ENCODE measurements at regions not wholly inside any gene's neighbourhood (a gene's known extent, or its start where the extent isn't known, plus 50 kb on each side); places are given as distances from the start of the nearest gene placed in this dataset.

DNA sequence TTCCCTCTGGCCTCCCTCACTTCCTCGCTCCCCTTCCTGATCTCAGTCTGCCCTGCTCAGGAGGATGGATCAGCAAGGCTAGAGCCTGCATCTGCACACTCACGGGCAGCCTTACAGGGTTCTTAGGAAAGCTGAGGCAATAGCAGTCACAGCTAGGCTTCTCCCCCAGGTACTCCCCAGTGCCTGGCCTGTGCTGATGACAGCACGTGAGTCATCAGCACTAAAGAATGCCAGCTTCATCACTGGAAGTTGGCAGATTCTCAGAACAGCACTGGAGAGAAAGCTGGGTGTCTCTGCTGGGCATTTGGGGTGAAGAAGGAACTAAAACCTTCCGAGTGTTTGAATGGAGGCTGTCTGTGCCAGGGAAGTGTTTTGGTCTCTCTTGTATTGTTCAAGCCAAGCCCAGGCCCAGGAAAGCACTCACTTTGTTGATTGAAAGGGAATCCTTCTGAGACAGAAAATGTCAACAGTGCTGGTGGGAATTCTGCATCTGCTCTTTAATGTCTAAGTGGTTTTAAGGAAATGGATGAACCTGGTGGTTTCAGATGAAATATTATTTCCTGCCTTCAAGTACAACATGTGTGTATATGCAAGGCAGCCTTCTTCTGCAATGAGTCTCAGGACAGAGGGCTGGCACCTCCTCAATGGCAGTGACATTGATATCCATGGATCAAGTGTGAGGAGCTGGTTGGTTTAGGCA is 73.0 kb upstream of the SCOC start:
- ATAC-seq, result peak in 1 of 2 donors; percentile 65
- DNase-seq, result no peak
- H3K4me3 ChIP-seq (ENCODE audit: low read length), result no peak overlapping the region
- 52% methylated on average over 4 of the region's 4 CpGs for WGBS
- no peaks in the 10 kb centered on the region for H3K9me3 ChIP-seq (ENCODE audit: control insufficient read depth, low read length)
- no peaks in the 10 kb centered on the region for H3K27me3 ChIP-seq (ENCODE audit: control insufficient read depth, insufficient read depth)
- no peak overlapping the region for H3K27ac ChIP-seq (ENCODE audit: low read length)
- intact Hi-C loops (cut with DNase I), result no loop called here
- no peaks in the 10 kb centered on the region for H3K4me1 ChIP-seq (ENCODE audit: control insufficient read depth, insufficient read depth, low read length)

DNA sequence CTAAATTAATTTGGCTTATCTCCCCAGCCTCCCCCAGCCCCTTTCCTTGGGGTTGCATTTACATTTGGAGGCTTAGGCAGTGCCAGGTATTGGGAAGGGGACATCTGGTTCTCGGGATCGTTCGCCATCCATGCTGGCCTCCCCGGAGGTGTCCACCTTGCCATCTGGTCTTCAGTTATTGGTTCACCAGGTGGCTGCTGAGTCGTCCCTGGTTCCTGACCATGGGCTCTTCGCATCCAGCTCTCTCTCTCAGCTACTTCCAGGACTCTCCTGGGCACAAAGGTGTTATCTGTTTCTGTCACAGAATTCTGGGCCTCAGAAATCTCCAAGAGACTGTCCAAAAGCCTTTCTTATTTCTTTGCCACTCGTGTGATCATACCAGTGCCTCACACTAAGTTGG is 75.4 kb upstream of the SCOC start:
- 94% methylated on average over 7 of the region's 7 CpGs for WGBS
- no peak for DNase-seq
- Histone ChIP-seq H3K4me1 (ENCODE audit: control insufficient read depth, insufficient read depth, low read length) (no peaks in the 10 kb centered on the region), H3K27me3 (ENCODE audit: control insufficient read depth, insufficient read depth) (no peaks in the 10 kb centered on the region), H3K9me3 (ENCODE audit: control insufficient read depth, low read length) (no peaks in the 10 kb centered on the region), H3K4me3 (ENCODE audit: low read length) (no peak overlapping the region), H3K27ac (ENCODE audit: low read length) (no peak overlapping the region)
- ATAC-seq, result no peak
- intact Hi-C loops (cut with DNase I), result no loop called here

DNA sequence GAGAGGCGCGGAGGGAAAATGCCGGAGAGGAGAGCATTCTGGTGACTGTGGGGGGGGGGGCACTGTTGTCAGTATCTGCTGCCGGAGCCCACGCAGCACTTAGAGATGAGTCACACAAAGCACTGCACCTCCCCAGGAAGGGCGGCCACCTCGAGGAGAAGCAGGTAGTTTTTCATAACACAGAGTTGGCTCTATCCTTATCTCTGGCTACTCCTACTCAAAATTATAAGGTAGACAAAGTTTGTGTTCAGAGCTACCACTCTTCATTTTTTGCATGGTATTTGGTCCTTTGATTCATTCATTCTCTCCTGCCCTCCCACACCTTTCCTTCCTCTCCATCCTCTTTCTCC is 76.2 kb upstream of the SCOC start:
- Histone ChIP-seq H3K4me1 (ENCODE audit: control insufficient read depth, insufficient read depth, low read length) (no peaks in the 10 kb centered on the region), H3K4me3 (ENCODE audit: low read length) (no peak overlapping the region), H3K27ac (ENCODE audit: low read length) (no peak overlapping the region), H3K27me3 (ENCODE audit: control insufficient read depth, insufficient read depth) (no peaks in the 10 kb centered on the region), H3K9me3 (ENCODE audit: control insufficient read depth, low read length) (no peaks in the 10 kb centered on the region)
- no peak for DNase-seq
- intact Hi-C loops (cut with DNase I), result no loop called here
- ATAC-seq, result no peak
- WGBS, result 52% methylated on average over 7 of the region's 7 CpGs

DNA sequence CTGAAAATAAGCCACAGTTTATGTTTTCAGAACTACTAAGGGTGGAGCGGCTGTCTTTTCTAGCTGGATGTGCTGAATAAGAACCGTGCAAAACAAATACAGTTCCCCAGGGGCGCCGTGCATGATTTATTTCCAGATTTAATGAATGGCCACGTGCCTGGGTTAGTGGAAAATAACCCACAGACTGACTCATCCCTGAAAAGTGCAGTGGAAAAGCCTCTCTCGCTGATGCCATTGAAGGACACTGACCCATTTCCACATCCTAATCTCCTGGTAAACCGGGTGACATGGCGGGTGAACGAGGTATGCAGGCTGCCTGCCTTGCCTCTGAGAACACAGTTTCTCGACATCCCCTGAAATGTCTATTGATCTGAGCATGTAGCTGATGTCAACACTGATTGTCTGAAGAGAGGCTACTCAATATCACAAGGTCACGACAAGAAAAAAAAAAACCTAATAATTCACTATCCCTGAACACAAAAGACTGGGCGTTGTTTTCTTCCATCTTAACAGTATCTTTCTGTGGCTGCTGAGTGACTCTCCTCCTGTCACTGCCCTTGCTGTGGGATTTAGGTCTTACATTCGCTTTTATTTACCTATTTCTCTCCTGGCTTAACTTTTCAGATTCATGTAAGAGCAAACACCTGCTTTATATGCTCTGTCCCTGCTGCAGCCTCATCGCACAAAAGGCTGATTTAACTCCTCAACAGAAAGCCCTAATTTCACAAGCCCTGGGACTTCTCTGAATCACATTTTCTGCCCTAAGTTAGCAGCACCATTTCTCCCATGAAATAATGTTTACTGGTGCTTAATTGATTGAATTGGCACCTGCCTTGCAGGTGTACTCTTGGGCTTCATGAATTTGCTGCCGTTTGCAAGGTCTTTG is 76.9 kb upstream of the SCOC start:
- ATAC-seq (peak in 1 of 2 donors; percentile 50), DNase-seq (peak in 2 of 3 donors; percentile 60 to 62)
- 45% methylated on average over 15 of the region's 15 CpGs for WGBS
- intact Hi-C loops (cut with DNase I), result no loop called here
- Histone ChIP-seq H3K4me3 (ENCODE audit: low read length) (no peak overlapping the region), H3K9me3 (ENCODE audit: control insufficient read depth, low read length) (no peaks in the 10 kb centered on the region), H3K27me3 (ENCODE audit: control insufficient read depth, insufficient read depth) (no peaks in the 10 kb centered on the region), H3K4me1 (ENCODE audit: control insufficient read depth, insufficient read depth, low read length) (no peaks in the 10 kb centered on the region), H3K27ac (ENCODE audit: low read length) (no peak overlapping the region)

DNA sequence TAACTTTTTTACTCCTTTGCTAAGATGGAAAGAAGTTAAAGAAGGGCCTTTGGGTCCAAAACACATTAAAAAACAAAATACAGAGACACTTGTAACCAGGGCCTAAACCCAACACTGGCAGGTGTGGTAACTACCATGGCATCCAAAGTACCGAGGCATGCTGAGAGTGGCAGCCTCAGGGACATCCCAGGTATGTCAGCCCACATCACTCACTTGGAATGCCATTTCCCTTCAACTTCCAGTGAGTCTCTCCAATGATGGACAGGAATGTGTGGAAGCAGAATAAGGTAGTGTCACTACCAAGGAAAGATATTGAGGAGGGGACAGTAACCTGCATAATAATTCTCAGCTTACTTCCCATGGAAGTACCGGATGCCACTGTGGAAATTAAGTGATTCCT is 79.5 kb upstream of the SCOC start:
- Histone ChIP-seq H3K27ac (ENCODE audit: low read length) (no peak overlapping the region), H3K4me3 (ENCODE audit: low read length) (no peak overlapping the region), H3K9me3 (ENCODE audit: control insufficient read depth, low read length) (no peaks in the 10 kb centered on the region), H3K27me3 (ENCODE audit: control insufficient read depth, insufficient read depth) (no peaks in the 10 kb centered on the region), H3K4me1 (ENCODE audit: control insufficient read depth, insufficient read depth, low read length) (no peaks in the 10 kb centered on the region)
- WGBS, result 94% methylated on average over 2 of the region's 2 CpGs
- intact Hi-C loops (cut with DNase I), result no loop called here
- ATAC-seq, result no peak
- DNase-seq, result no peak

DNA sequence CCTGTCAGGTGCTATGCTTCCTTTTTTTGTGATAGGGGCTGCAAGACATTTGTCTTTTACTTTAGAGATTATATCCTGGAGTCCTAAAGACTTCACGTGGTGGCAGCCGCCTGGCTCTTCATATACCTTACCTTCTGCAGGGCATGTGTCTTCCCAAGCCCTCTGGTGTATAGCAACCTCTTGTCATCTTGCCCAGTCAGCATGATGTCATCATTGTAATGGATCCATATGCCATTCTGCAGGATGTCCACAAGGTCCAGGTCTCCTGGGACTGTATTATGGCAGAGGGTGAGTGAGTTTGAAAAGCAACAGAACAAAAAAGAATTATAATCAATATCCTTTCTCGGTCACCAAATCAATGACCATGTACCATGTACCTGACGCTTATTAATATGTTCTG is 82.2 kb upstream of the SCOC start:
- DNase-seq (no peak), ATAC-seq (no peak)
- WGBS, result 94% methylated on average over 4 of the region's 4 CpGs
- no peaks in the 10 kb centered on the region for H3K27me3 ChIP-seq (ENCODE audit: control insufficient read depth, insufficient read depth)
- H3K4me1 ChIP-seq (ENCODE audit: control insufficient read depth, insufficient read depth, low read length), result no peaks in the 10 kb centered on the region
- no peak overlapping the region for H3K4me3 ChIP-seq (ENCODE audit: low read length)
- intact Hi-C loops (cut with DNase I), result no loop called here
- H3K27ac ChIP-seq (ENCODE audit: low read length), result no peak overlapping the region
- no peaks in the 10 kb centered on the region for H3K9me3 ChIP-seq (ENCODE audit: control insufficient read depth, low read length)

DNA sequence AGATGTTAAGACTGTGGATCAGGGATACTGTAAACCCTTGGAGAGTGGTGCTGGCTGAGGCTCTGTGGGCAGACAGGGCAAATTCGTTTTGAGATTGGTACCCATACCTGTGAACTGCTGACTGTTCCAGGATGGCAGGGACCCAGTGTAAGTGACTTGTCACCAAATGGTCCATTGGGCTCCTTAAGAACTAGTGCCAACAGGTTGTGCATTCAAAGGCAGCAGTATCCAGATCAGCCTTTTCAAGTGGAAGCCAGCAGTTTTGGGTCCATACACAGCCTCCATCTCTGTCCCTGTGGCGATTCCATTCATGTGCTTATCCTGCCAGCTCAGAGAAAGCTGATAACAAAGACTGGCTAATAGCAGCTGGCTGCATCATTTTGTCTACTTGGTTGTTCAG is 84.0 kb upstream of the SCOC start:
- Histone ChIP-seq H3K4me1 (ENCODE audit: control insufficient read depth, insufficient read depth, low read length) (no peaks in the 10 kb centered on the region), H3K9me3 (ENCODE audit: control insufficient read depth, low read length) (no peaks in the 10 kb centered on the region), H3K27me3 (ENCODE audit: control insufficient read depth, insufficient read depth) (no peaks in the 10 kb centered on the region), H3K4me3 (ENCODE audit: low read length) (no peak overlapping the region), H3K27ac (ENCODE audit: low read length) (no peak overlapping the region)
- 59% methylated on average over 2 of the region's 2 CpGs for WGBS
- DNase-seq, result no peak
- intact Hi-C loops (cut with DNase I), result no loop called here
- ATAC-seq, result no peak

DNA sequence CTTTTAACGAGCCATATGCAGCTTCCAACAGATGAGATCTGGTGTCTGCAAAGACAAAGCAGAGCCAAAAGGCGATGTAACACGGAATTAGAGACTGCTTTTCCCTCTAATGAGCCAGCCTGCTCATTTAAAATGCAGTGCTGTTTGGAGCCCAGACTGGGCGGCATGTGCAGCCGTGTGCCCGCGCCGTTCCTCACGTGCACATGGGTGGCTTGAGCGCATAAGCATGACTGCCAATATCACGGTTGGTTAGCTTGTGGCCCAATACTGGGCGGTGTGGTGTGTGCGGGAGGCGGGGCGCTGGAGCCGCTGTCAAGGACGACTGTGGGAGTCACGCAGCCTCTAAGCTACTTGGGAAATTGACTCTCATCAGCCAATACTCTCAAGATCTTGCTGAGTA is 87.0 kb upstream of the SCOC start:
- intact Hi-C loops (cut with DNase I), result no loop called here
- no peak overlapping the region for H3K4me3 ChIP-seq (ENCODE audit: low read length)
- no peak overlapping the region for H3K27ac ChIP-seq (ENCODE audit: low read length)
- ATAC-seq (no peak), DNase-seq (peak in 1 of 3 donors; percentile 57)
- no peaks in the 10 kb centered on the region for H3K27me3 ChIP-seq (ENCODE audit: control insufficient read depth, insufficient read depth)
- no peaks in the 10 kb centered on the region for H3K4me1 ChIP-seq (ENCODE audit: control insufficient read depth, insufficient read depth, low read length)
- 85% methylated on average over 18 of the region's 18 CpGs for WGBS
- no peaks in the 10 kb centered on the region for H3K9me3 ChIP-seq (ENCODE audit: control insufficient read depth, low read length)

DNA sequence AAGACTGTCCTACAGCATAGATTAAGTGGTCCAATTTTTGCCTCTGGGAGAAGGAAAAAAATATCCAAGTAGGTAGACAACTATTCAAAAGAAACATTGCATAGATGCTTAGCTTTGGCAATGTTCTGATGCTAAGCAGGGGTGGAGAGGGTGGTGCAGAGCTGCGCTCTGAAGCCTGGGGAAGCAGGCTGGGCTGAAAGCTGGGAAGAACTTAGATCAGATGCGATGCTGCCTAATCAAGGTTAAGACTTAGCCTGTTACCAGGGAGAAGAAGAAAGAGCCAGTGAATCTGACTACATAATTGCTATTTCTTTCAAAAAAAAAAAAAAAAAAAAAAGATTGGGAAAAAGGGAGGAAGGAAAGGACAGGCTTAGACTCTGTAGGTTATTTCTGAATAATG is 89.0 kb upstream of the SCOC start:
- H3K27ac ChIP-seq (ENCODE audit: low read length), result no peak overlapping the region
- no peaks in the 10 kb centered on the region for H3K27me3 ChIP-seq (ENCODE audit: control insufficient read depth, insufficient read depth)
- intact Hi-C loops (cut with DNase I), result no loop called here
- ATAC-seq (no peak), DNase-seq (no peak)
- H3K9me3 ChIP-seq (ENCODE audit: control insufficient read depth, low read length), result no peaks in the 10 kb centered on the region
- no peak overlapping the region for H3K4me3 ChIP-seq (ENCODE audit: low read length)
- 85% methylated on average over 2 of the region's 2 CpGs for WGBS
- no peaks in the 10 kb centered on the region for H3K4me1 ChIP-seq (ENCODE audit: control insufficient read depth, insufficient read depth, low read length)

DNA sequence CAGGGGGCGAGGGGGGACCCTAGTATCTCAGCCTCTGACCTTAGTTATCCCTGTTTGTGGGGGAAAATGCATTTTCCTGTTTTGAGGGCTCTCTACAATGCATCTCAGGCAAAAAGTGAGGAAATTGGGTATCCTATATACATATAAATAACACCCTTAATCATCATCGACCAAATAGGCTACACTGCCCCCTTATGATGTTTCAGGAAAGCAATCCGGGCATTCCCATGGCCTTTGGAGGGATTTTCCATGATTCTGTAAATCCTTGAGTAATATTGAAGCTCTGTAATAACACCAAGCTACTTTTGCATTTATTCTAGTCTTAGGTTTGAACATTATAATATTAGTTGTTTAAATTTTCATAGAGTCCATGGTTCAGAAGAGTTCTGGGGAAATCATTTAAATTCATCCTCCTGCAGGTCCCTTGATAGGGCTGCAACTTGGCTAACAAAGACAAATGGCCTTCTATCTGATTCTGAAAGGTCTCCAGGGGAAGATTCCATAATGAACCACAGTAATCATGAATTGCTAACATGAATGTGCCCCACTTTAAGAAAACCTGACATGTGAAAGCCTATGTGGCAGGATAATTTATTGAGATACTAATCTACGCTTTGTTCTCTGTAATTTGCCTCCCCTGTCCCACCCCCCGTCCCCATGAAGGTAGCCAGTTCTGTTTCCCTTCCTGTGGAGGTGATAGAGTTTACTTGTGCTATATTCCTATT is 91.5 kb upstream of the SCOC start:
- ATAC-seq (no peak), DNase-seq (no peak)
- H3K4me3 ChIP-seq (ENCODE audit: low read length), result no peak overlapping the region
- intact Hi-C loops (cut with DNase I), result no loop called here
- no peaks in the 10 kb centered on the region for H3K9me3 ChIP-seq (ENCODE audit: control insufficient read depth, low read length)
- 71% methylated on average over 5 of the region's 5 CpGs for WGBS
- H3K27ac ChIP-seq (ENCODE audit: low read length), result no peak overlapping the region
- H3K4me1 ChIP-seq (ENCODE audit: control insufficient read depth, insufficient read depth, low read length), result no peaks in the 10 kb centered on the region
- H3K27me3 ChIP-seq (ENCODE audit: control insufficient read depth, insufficient read depth), result no peaks in the 10 kb centered on the region

DNA sequence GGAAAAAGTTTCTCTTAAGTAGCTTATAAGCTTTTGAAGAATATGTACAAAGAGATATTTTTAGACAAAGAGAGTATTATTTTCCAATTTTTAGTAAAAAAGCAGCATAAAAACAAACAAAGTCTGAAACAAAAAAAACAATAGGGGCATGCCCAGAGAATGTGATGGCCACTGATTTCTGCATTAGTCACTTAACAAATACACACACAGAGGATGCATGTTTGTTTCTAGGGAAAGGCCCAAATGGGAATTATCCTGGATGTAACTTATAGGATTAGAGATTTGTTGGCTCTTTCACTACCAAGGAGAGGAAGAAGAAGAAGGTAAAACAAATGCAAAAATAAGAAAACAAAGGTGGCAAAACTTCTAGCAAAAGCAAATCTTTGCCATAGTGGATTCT is 95.9 kb upstream of the SCOC start:
- H3K4me1 ChIP-seq (ENCODE audit: control insufficient read depth, insufficient read depth, low read length), result no peaks in the 10 kb centered on the region
- intact Hi-C loops (cut with DNase I), result no loop called here
- no peaks in the 10 kb centered on the region for H3K9me3 ChIP-seq (ENCODE audit: control insufficient read depth, low read length)
- H3K4me3 ChIP-seq (ENCODE audit: low read length), result no peak overlapping the region
- H3K27ac ChIP-seq (ENCODE audit: low read length), result no peak overlapping the region
- H3K27me3 ChIP-seq (ENCODE audit: control insufficient read depth, insufficient read depth), result no peaks in the 10 kb centered on the region
- ATAC-seq, result no peak
- DNase-seq, result no peak

Measured in right cardiac atrium (tissue), 5 donors.